Activated CD4-positive, alpha-beta T cell treated with anti-CD3 and anti-CD28 coated beads, Interleukin-2, amount 10 ng/mL, durations not matched to agents 24 days and 14 days (primary cell): ENCODE measurements at regions not wholly inside any gene's neighbourhood (a gene's known extent, or its start where the extent isn't known, plus 50 kb on each side); places are given as distances from the start of the nearest gene placed in this dataset.
"Not testable (repeated sequence)": the region's sequence is repeated elsewhere in the genome, so short reads cannot be mapped to it uniquely, and the experiment has no call there.

Source experiments
- DNase-seq: peaks from one replicate; pipeline ENCODE4 v3.0.0; 2022
- H3K27ac Mint-ChIP-seq: one replicate; pipeline ENCODE4 v1.8.0; 2022; ENCODE audit warnings: mild to moderate bottlenecking, mixed read lengths
- H3K27me3 Mint-ChIP-seq: one replicate; pipeline ENCODE4 v1.8.0; 2022; ENCODE audit warnings: mixed read lengths
- H3K36me3 Mint-ChIP-seq: one replicate; pipeline ENCODE4 v1.8.0; 2022; ENCODE audit warnings: low read depth, mild to moderate bottlenecking, mixed read lengths
- H3K4me1 Mint-ChIP-seq: one replicate; pipeline ENCODE4 v1.8.0; 2021; ENCODE audit warnings: mixed read lengths
- H3K4me3 Mint-ChIP-seq: one replicate; pipeline ENCODE4 v1.8.0; 2022; ENCODE audit warnings: mild to moderate bottlenecking, moderate library complexity, mixed read lengths
- H3K9me3 Mint-ChIP-seq: one replicate; pipeline ENCODE4 v1.8.0; 2021; ENCODE audit warnings: mixed read lengths
- intact Hi-C: fragments of 100-400 bp; cut with micrococcal nuclease; formaldehyde crosslinking; loops from one replicate; pipeline ENCODE4 v1.15.1; 2023

DNA sequence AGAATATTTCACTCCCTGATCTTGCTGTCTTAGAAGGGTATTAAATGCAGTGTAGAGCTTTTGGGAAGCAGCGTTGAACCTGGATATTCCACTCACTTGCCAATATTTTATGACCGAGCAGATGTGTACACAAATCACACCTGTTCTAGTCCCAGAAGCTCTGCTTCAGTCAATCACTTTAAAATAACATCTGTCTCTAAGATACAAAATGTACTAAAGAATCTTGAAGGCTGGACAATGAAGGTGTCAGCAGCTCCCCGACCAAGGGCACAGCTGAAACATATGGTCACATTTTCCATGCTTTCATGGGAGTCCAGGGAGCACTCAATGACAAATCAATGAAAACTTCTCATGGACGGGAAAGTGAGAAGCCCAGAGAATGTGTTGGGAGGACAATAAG is 668.3 kb downstream of the PRIM2 start:
- DNase-seq, H3K4me1 Mint-ChIP-seq, H3K4me3 Mint-ChIP-seq, H3K36me3 Mint-ChIP-seq, H3K27me3 Mint-ChIP-seq, H3K9me3 Mint-ChIP-seq, H3K27ac Mint-ChIP-seq, intact Hi-C loops: not testable (repeated sequence)

GRCh38 chr6:57986584-57986983 is 669.2 kb downstream of the PRIM2 start:
- intact Hi-C loops, H3K36me3 Mint-ChIP-seq, H3K9me3 Mint-ChIP-seq, DNase-seq, H3K4me3 Mint-ChIP-seq, H3K4me1 Mint-ChIP-seq, H3K27ac Mint-ChIP-seq, H3K27me3 Mint-ChIP-seq: not testable (repeated sequence)

- intact Hi-C loops, H3K27me3 Mint-ChIP-seq, H3K4me1 Mint-ChIP-seq, H3K9me3 Mint-ChIP-seq, H3K4me3 Mint-ChIP-seq, H3K27ac Mint-ChIP-seq, H3K36me3 Mint-ChIP-seq, DNase-seq: not testable (repeated sequence)
Observed at GRCh38 chr6:57989520-57990080, 672.2 kb downstream of the PRIM2 start.

DNA sequence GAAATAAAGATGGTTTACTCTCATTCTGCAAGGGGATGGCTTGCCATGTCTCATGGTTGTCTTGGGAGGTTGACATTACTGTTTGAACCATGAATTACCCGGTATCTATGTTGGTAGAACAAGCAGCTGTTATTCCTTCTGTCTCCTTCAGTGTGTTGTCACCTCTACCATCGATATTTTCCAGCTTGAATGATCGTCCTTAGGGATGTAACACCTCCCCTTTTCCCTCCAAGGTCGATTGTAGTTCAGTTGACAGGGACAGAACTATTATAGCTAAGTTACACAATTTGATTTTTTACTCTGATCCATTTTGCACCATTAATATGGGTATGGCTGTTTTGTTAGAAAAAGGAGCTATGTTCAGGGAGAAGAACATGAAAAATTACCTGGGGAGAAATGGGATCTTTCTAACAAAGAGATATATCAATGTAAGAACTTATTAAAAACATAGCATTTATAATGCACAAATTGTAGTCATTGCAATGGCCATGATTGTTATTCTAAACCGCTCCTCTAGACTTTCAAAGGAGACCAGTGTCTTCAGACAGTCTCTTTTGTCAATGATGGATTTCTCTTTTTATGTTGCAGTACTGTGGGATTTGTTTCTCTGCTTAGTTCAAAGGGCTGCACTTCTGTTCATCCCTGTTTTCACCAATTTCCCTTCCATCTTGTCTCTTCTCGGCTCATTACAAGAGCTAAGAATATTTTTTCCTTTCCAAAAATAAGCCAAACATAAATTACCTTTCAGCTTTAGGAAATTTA is 681.6 kb downstream of the PRIM2 start:
- H3K27me3 Mint-ChIP-seq, H3K4me1 Mint-ChIP-seq, intact Hi-C loops, H3K9me3 Mint-ChIP-seq, DNase-seq, H3K27ac Mint-ChIP-seq, H3K4me3 Mint-ChIP-seq, H3K36me3 Mint-ChIP-seq: not testable (repeated sequence)

GRCh38 chr6:58000233-58000632 is 682.8 kb downstream of the PRIM2 start:
- H3K36me3 Mint-ChIP-seq, H3K27ac Mint-ChIP-seq, intact Hi-C loops, H3K9me3 Mint-ChIP-seq, H3K27me3 Mint-ChIP-seq, H3K4me1 Mint-ChIP-seq, DNase-seq, H3K4me3 Mint-ChIP-seq: not testable (repeated sequence)

GRCh38 chr6:58003417-58004167 is 686.2 kb downstream of the PRIM2 start:
- DNase-seq, H3K27me3 Mint-ChIP-seq, H3K27ac Mint-ChIP-seq, H3K4me3 Mint-ChIP-seq, H3K9me3 Mint-ChIP-seq, H3K36me3 Mint-ChIP-seq, H3K4me1 Mint-ChIP-seq, intact Hi-C loops: not testable (repeated sequence)

GRCh38 chr6:58007334-58008000 is 690.0 kb downstream of the PRIM2 start:
- H3K36me3 Mint-ChIP-seq, H3K27ac Mint-ChIP-seq, H3K27me3 Mint-ChIP-seq, H3K4me3 Mint-ChIP-seq, H3K4me1 Mint-ChIP-seq, DNase-seq, intact Hi-C loops, H3K9me3 Mint-ChIP-seq: not testable (repeated sequence)

DNA sequence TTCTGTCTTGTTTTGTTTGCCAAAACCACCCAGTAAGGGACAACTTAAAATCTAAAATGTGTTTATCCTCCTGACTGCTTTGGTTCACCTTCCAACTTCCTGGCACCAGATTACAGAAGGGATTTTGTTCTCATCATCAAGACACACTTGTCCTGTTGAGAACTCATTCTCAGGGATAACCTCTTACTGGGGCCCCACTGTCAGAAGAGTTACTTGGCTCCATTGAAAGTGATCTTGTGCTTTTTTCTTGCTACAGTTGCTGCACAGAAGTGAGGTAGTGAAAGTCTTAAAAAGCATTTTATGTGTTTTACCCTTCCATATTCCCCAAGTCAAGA is 690.5 kb downstream of the PRIM2 start:
- H3K4me1 Mint-ChIP-seq, H3K36me3 Mint-ChIP-seq, H3K27me3 Mint-ChIP-seq, H3K4me3 Mint-ChIP-seq, DNase-seq, H3K9me3 Mint-ChIP-seq, H3K27ac Mint-ChIP-seq, intact Hi-C loops: not testable (repeated sequence)

DNA sequence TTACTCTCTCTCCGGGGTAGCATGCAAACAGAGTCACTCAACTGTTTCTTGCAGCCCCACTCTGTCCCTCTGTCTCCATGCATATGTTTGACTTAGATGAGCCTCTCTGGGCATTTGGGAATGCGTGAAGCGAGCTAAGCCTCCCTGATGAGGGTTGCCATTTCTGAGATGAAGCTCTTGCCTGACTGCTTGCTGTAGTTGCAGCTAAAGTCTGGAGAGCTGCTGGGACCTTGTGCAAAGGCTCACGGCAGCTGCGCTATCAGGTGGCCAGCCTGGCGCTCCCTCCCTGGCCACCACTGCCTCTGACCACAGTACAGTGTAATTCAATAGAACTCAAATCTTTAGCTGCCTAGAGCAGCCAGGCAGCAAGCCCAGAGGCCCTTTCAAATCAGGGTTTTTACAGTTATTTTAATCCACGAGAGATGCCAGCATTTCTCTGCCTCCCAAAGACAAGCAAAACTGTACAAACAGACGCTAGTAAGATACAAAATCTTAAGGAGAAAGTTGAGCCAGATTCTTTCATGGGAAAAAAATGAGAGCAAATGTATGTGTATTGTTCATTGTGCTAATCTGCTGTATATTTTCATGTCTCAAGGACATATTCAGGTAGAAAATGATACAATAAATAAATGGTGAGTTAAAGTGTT is 694.6 kb downstream of the PRIM2 start:
- not testable (repeated sequence) for H3K9me3 Mint-ChIP-seq, H3K36me3 Mint-ChIP-seq

GRCh38 chr6:58016614-58017013 is 699.2 kb downstream of the PRIM2 start:
- intact Hi-C loops, H3K36me3 Mint-ChIP-seq, H3K9me3 Mint-ChIP-seq, DNase-seq, H3K4me3 Mint-ChIP-seq, H3K27me3 Mint-ChIP-seq, H3K4me1 Mint-ChIP-seq, H3K27ac Mint-ChIP-seq: not testable (repeated sequence)

More for the DNA sequence above, 694.6 kb downstream of the PRIM2 start:
- H3K27ac Mint-ChIP-seq, DNase-seq, H3K27me3 Mint-ChIP-seq, intact Hi-C loops, H3K4me1 Mint-ChIP-seq, H3K4me3 Mint-ChIP-seq: not testable (repeated sequence)

- intact Hi-C loops, H3K27me3 Mint-ChIP-seq, H3K4me3 Mint-ChIP-seq, DNase-seq, H3K27ac Mint-ChIP-seq, H3K4me1 Mint-ChIP-seq, H3K36me3 Mint-ChIP-seq, H3K9me3 Mint-ChIP-seq: not testable (repeated sequence)
Observed at GRCh38 chr6:58028188-58028587, 710.8 kb downstream of the PRIM2 start.

GRCh38 chr6:58038213-58038612 is 720.8 kb downstream of the PRIM2 start:
- intact Hi-C loops, H3K9me3 Mint-ChIP-seq, DNase-seq, H3K4me3 Mint-ChIP-seq, H3K4me1 Mint-ChIP-seq, H3K36me3 Mint-ChIP-seq, H3K27me3 Mint-ChIP-seq, H3K27ac Mint-ChIP-seq: not testable (repeated sequence)

DNA sequence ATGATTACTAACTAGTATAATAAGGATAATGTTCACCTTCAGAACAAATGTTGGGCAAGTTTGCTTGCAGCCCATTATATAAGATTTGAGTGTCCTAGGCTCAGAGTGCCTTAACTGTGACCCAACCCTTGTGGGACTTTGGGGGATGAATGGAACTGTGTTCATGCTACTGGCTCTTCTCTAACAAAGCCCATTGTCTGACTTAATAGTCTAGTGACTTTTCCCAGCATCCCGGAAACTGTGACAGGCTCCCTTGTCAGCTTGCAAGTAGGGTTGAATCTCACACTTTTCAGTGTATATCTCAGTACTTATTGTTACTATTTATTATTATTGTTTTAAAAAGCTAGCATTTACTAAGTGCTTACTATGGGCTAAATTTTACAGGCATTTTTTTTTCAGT is 729.2 kb downstream of the PRIM2 start:
- H3K4me1 Mint-ChIP-seq, H3K36me3 Mint-ChIP-seq, DNase-seq, intact Hi-C loops, H3K27ac Mint-ChIP-seq, H3K9me3 Mint-ChIP-seq, H3K27me3 Mint-ChIP-seq, H3K4me3 Mint-ChIP-seq: not testable (repeated sequence)

DNA sequence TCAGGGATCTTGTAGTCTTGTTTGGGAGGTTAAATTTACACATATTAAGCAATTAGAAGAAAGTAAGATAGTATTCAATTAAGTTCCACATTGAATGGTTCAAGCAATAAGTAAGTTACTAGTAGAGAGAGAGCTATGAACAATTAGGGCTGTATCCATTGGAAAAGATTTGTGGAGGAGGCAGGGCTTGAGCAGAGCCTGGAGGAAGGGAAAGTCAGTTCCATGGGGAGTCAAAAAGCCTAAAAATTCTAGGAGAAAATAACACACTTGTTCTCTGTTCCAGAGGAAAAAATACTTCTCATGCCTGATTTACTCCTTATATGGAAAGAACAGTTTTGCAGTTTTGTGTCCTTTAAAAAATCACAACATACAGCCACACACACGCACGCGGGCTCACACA is 730.0 kb downstream of the PRIM2 start:
- H3K36me3 Mint-ChIP-seq, H3K27ac Mint-ChIP-seq, H3K27me3 Mint-ChIP-seq, intact Hi-C loops, H3K9me3 Mint-ChIP-seq, H3K4me3 Mint-ChIP-seq, H3K4me1 Mint-ChIP-seq, DNase-seq: not testable (repeated sequence)
